Panc1 (cell line): ENCODE measurements at regions not wholly inside any gene's neighbourhood (a gene's known extent, or its start where the extent isn't known, plus 50 kb on each side); places are given as distances from the start of the nearest gene placed in this dataset.
"Not testable (repeated sequence)": the region's sequence is repeated elsewhere in the genome, so short reads cannot be mapped to it uniquely, and the experiment has no call there.

ENCODE experiments used
- ATAC-seq: fragments of 200-7000 bp; cut with Tn5 transposase; 2 replicates; pipeline ENCODE4 v1.9.1; 2020; ENCODE audit warnings: mild to moderate bottlenecking, moderate library complexity
- BruUV-seq: library from RNA; stranded (reverse); fragments of 400-500 nt; replicated peaks from 2 replicates; lab custom pipeline; 2021; lab: Mats Ljungman, UMichigan
- CTCF ChIA-PET: fragments of 300-600 bp; sonication (Branson Sonifier 250); formaldehyde crosslinking; loops from one replicate; lab custom pipeline; 2022; ENCODE audit warnings: antibody characterized with exemption; lab: Charles Lee
- POLR2A ChIA-PET: fragments of 300-600 bp; sonication (Branson Sonifier 250); formaldehyde crosslinking; loops from one replicate; lab custom pipeline; 2022; ENCODE audit warnings: antibody characterized with exemption; lab: Charles Lee
- DNase-seq: peaks from one replicate; pipeline ENCODE4 v3.0.0-alpha.2; 2010; ENCODE audit warnings: low read depth, low spot score
- H3K27ac ChIP-seq: 2 replicates; pipeline ENCODE4 v1.5.1; 2011; ENCODE audit warnings: mild to moderate bottlenecking, low read length, inconsistent platforms
- H3K27me3 ChIP-seq: fragments of 200-500 bp; sonication (Bioruptor generic); 2 replicates; pipeline ENCODE4 v1.6.0; 2014; ENCODE audit warnings: low read length, inconsistent platforms; ENCODE audit not compliant: control insufficient read depth, insufficient read depth
- H3K36me3 ChIP-seq: fragments of 200-500 bp; sonication (Bioruptor generic); 2 replicates; pipeline ENCODE4 v1.5.1; 2014; ENCODE audit warnings: inconsistent platforms, mild to moderate bottlenecking, low read length, moderate library complexity; ENCODE audit not compliant: control insufficient read depth, insufficient read depth
- H3K4me1 ChIP-seq: 2 replicates; pipeline ENCODE4 v1.5.1; 2011; ENCODE audit warnings: inconsistent platforms, mild to moderate bottlenecking, low read length, moderate library complexity; ENCODE audit not compliant: control insufficient read depth, insufficient read depth
- H3K4me3 ChIP-seq, 2 experiments: 2 replicates each; pipeline ENCODE4 v1.5.1; 2011 to 2012; ENCODE audit warnings: low read depth in 2 of 2, low read length in 2 of 2, mild to moderate bottlenecking in 2 of 2, inconsistent platforms in 1 of 2, moderate library complexity in 1 of 2
- H3K9me3 ChIP-seq: fragments of 200-500 bp; sonication (Bioruptor generic); 2 replicates; pipeline ENCODE4 v1.5.1; 2014; ENCODE audit warnings: low read depth, mild to moderate bottlenecking, inconsistent platforms, low read length, moderate library complexity; ENCODE audit not compliant: control insufficient read depth, insufficient read depth
- POLR2AphosphoS5 ChIP-seq: IDR thresholded peaks from 2 replicates; pipeline ENCODE4 v1.6.1; 2012; ENCODE audit warnings: mild to moderate bottlenecking, low read depth, low read length, moderate library complexity
- SIN3A ChIP-seq: IDR thresholded peaks from 2 replicates; pipeline ENCODE4 v1.6.1; 2012; ENCODE audit warnings: low read depth, mild to moderate bottlenecking, low read length, moderate library complexity, borderline replicate concordance; ENCODE audit not compliant: insufficient read depth
- TCF7L2 ChIP-seq: IDR thresholded peaks from 2 replicates; pipeline ENCODE4 v1.6.1; 2011; ENCODE audit warnings: mild to moderate bottlenecking, low read depth, low read length, inconsistent platforms
- in situ Hi-C: cut with HindIII; loops from 2 replicates; pipeline ENCODE4 v1.10.0; 2016; ENCODE audit warnings: low sequenced_read_pairs, low pct_unique_long_range_greater_than_20kb
- intact Hi-C: fragments of 100-400 bp; cut with micrococcal nuclease; formaldehyde crosslinking; loops from one replicate; pipeline ENCODE4 v1.10.0; 2022; ENCODE audit not compliant: unreplicated experiment
- TF ChIP-seq, protein P1 (sequence below), 2 experiments: IDR thresholded peaks; 2 replicates each; pipeline ENCODE4 v1.6.1; 2011 to 2012; ENCODE audit warnings: low read depth in 2 of 2, control low read depth in 1 of 2, low read length in 1 of 2, mild to moderate bottlenecking in 1 of 2, moderate library complexity in 1 of 2; ENCODE audit not compliant: insufficient read depth in 1 of 2
- TF ChIP-seq, protein P2 (sequence below): fragments of 450-650 bp; IDR thresholded peaks from 2 replicates; pipeline ENCODE4 v1.5.1; 2017; ENCODE audit warnings: mild to moderate bottlenecking

DNA sequence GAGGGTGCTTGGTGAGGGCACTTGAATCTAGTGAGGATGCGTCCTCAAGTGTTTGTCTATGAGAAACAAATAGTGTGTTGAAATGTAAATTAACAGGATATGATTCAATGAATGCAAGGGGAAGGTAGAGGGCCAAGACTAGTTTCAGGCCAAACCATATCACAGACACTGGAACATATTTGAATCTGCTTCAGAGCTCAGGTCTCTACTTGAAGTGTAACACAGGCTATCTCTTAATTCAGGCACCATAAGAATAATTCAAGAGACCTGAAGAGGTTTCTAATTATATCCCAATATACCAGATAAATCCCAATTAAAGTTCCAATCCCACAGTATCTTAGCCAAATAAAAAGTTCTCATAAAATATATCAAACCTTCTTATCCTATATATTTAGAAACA, 146.5 kb upstream of the INTU start:
- no peak for ATAC-seq
- no TSS peak for BruUV-seq

DNA sequence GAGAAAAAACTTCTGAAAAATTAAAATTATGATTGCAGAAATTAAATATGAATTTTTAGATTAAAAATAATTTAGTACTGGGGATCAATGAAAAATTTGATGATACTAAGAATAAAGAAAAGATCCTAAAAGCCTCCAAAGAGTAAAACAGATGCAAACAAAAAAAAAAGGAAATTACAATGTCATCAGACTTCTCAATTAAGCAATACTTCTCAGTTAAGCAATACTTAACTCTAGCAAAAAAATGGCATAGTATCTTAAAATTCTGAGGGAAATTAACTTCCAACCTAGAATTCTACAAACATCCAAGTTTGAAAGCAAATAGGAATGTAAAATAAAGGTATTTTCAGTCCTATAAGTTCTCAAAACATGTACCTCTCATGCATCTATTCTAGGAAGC, 141.2 kb upstream of the INTU start:
- BruUV-seq: no TSS peak
- H3K4me1 ChIP-seq: no peaks in the 10 kb centered on the region
- in situ Hi-C loops (no loop called here), intact Hi-C loops (no loop called here)
- H3K36me3 ChIP-seq: no peaks in the 10 kb centered on the region
- no peaks in the 10 kb centered on the region for H3K27me3 ChIP-seq
- DNase-seq (no peak), ATAC-seq (no peak)
- CTCF ChIA-PET: no interaction called here
- POLR2A ChIA-PET: no interaction called here
- TF ChIP-seq, protein P1, sequence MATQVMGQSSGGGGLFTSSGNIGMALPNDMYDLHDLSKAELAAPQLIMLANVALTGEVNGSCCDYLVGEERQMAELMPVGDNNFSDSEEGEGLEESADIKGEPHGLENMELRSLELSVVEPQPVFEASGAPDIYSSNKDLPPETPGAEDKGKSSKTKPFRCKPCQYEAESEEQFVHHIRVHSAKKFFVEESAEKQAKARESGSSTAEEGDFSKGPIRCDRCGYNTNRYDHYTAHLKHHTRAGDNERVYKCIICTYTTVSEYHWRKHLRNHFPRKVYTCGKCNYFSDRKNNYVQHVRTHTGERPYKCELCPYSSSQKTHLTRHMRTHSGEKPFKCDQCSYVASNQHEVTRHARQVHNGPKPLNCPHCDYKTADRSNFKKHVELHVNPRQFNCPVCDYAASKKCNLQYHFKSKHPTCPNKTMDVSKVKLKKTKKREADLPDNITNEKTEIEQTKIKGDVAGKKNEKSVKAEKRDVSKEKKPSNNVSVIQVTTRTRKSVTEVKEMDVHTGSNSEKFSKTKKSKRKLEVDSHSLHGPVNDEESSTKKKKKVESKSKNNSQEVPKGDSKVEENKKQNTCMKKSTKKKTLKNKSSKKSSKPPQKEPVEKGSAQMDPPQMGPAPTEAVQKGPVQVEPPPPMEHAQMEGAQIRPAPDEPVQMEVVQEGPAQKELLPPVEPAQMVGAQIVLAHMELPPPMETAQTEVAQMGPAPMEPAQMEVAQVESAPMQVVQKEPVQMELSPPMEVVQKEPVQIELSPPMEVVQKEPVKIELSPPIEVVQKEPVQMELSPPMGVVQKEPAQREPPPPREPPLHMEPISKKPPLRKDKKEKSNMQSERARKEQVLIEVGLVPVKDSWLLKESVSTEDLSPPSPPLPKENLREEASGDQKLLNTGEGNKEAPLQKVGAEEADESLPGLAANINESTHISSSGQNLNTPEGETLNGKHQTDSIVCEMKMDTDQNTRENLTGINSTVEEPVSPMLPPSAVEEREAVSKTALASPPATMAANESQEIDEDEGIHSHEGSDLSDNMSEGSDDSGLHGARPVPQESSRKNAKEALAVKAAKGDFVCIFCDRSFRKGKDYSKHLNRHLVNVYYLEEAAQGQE (IDR thresholded peaks at IDR 0.05; ENCODE audit: insufficient read depth in 1 of 2, low read depth in 2 of 2, low read length in 1 of 2): no peak
- TF ChIP-seq, protein P2, sequence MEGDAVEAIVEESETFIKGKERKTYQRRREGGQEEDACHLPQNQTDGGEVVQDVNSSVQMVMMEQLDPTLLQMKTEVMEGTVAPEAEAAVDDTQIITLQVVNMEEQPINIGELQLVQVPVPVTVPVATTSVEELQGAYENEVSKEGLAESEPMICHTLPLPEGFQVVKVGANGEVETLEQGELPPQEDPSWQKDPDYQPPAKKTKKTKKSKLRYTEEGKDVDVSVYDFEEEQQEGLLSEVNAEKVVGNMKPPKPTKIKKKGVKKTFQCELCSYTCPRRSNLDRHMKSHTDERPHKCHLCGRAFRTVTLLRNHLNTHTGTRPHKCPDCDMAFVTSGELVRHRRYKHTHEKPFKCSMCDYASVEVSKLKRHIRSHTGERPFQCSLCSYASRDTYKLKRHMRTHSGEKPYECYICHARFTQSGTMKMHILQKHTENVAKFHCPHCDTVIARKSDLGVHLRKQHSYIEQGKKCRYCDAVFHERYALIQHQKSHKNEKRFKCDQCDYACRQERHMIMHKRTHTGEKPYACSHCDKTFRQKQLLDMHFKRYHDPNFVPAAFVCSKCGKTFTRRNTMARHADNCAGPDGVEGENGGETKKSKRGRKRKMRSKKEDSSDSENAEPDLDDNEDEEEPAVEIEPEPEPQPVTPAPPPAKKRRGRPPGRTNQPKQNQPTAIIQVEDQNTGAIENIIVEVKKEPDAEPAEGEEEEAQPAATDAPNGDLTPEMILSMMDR: no peak
- no peak for TF ChIP-seq POLR2AphosphoS5
- TF ChIP-seq TCF7L2: no peak
- TF ChIP-seq SIN3A: no peak
- H3K4me3 ChIP-seq: no peak overlapping the region
- H3K27ac ChIP-seq: no peak overlapping the region
- H3K9me3 ChIP-seq: no peaks in the 10 kb centered on the region

More for the DNA sequence above, 146.5 kb upstream of the INTU start:
- ChIA-PET POLR2A (no interaction called here), CTCF (no interaction called here)
- DNase-seq: no peak
- no peaks in the 10 kb centered on the region for H3K36me3 ChIP-seq
- no peak overlapping the region for H3K27ac ChIP-seq
- H3K4me1 ChIP-seq: no peaks in the 10 kb centered on the region
- no peak for TF ChIP-seq POLR2AphosphoS5
- no peak for TF ChIP-seq SIN3A
- TF ChIP-seq, protein P1 (IDR thresholded peaks at IDR 0.05; ENCODE audit: insufficient read depth in 1 of 2, low read depth in 2 of 2, low read length in 1 of 2): no peak
- no peak for TF ChIP-seq TCF7L2
- H3K9me3 ChIP-seq: no peaks in the 10 kb centered on the region
- H3K27me3 ChIP-seq: no peaks in the 10 kb centered on the region
- intact Hi-C loops (no loop called here), in situ Hi-C loops (no loop called here)
- H3K4me3 ChIP-seq: no peak overlapping the region

DNA sequence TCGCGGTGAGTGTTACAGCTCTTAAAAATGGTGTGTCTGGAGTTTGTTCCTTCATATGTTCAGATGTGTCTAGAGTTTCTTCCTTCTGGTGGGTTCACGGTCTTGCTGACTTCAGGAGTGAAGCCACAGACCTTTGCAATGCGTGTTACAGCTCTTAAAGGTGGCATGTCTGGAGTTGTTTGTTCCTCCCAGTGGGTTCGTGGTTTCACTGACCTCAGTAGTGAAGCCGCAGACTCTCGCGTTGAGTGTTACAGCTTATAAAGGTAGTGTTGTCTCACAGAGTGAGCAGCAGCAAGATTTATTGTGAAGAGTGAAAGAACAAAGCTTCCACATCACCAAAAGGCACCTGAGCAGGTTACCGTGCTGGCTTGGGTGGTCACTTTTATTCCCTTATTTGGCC, 135.9 kb upstream of the INTU start:
- CTCF ChIA-PET, H3K9me3 ChIP-seq, POLR2A ChIA-PET, H3K27ac ChIP-seq, BruUV-seq, H3K4me1 ChIP-seq, H3K36me3 ChIP-seq, DNase-seq, in situ Hi-C loops, ATAC-seq, H3K27me3 ChIP-seq, H3K4me3 ChIP-seq, intact Hi-C loops: not testable (repeated sequence)
